NCI-H2171 treated with DMSO at 0.1 percent for 48 hours (cell line): ENCODE measurements at regions not wholly inside any gene's neighbourhood (a gene's known extent, or its start where the extent isn't known, plus 50 kb on each side); places are given as distances from the start of the nearest gene placed in this dataset.

Source experiments
- DNase-seq: peaks from one replicate; lab custom pipeline; 2025; lab: John Stamatoyannopoulos, UW

GRCh38 chr13:105537113-105537512, 998.3 kb downstream of the EFNB2 start:
- no peak for DNase-seq

- DNase-seq = no peak
Observed at GRCh38 chr13:105530468-105530867, 1005.0 kb downstream of the EFNB2 start.

GRCh38 chr13:105527127-105527526, 1008.3 kb downstream of the EFNB2 start:
- DNase-seq = no peak

GRCh38 chr13:105519771-105520170, 1015.7 kb downstream of the EFNB2 start:
- no peak for DNase-seq

GRCh38 chr13:105518086-105518485, 1017.4 kb downstream of the EFNB2 start:
- no peak for DNase-seq

GRCh38 chr13:105514401-105514800, 1021.1 kb downstream of the EFNB2 start:
- no peak for DNase-seq

- DNase-seq = no peak
Observed at GRCh38 chr13:105513448-105513847, 1022.0 kb downstream of the EFNB2 start.

- DNase-seq = no peak
Observed at GRCh38 chr13:105509981-105510762, 1025.3 kb downstream of the EFNB2 start.

GRCh38 chr13:105506463-105506862, 1029.0 kb downstream of the EFNB2 start:
- DNase-seq = no peak

- DNase-seq = peak; percentile 33
Observed at GRCh38 chr13:105502193-105502592, 1033.3 kb downstream of the EFNB2 start.

GRCh38 chr13:105497597-105497996, 1037.9 kb downstream of the EFNB2 start:
- DNase-seq = no peak

- no peak for DNase-seq
Observed at GRCh38 chr13:105492216-105492615, 1043.2 kb downstream of the EFNB2 start.

GRCh38 chr13:105491345-105491744, 1044.1 kb downstream of the EFNB2 start:
- DNase-seq = no peak

GRCh38 chr13:105485081-105485480, 1050.4 kb downstream of the EFNB2 start:
- no peak for DNase-seq

- DNase-seq = peak; percentile 11
Observed at GRCh38 chr13:105474983-105475610, 1060.4 kb downstream of the EFNB2 start.

GRCh38 chr13:105471673-105472072, 1063.8 kb downstream of the EFNB2 start:
- no peak for DNase-seq

- DNase-seq = no peak
Observed at GRCh38 chr13:105466376-105466775, 1069.1 kb downstream of the EFNB2 start.

- no peak for DNase-seq
Observed at GRCh38 chr13:105465745-105466144, 1069.7 kb downstream of the EFNB2 start, which contains the start of gene DAOA. Gene DAOA (plus strand): TSS chr13:105466045.

- DNase-seq = no peak
Observed at GRCh38 chr13:105465251-105465650, 1070.2 kb downstream of the EFNB2 start.

- no peak for DNase-seq
Observed at GRCh38 chr13:105464249-105464648, 1071.2 kb downstream of the EFNB2 start.

- DNase-seq = no peak
Observed at GRCh38 chr13:105463011-105463501, 1072.4 kb downstream of the EFNB2 start.

- no peak for DNase-seq
Observed at GRCh38 chr13:105462098-105462497, 1073.4 kb downstream of the EFNB2 start.

GRCh38 chr13:105452895-105453294, 1082.6 kb downstream of the EFNB2 start:
- no peak for DNase-seq
